ENCODE measurements at regions not wholly inside any gene's neighbourhood (a gene's known extent, or its start where the extent isn't known, plus 50 kb on each side); places are given as distances from the start of the nearest gene placed in this dataset.

DNA sequence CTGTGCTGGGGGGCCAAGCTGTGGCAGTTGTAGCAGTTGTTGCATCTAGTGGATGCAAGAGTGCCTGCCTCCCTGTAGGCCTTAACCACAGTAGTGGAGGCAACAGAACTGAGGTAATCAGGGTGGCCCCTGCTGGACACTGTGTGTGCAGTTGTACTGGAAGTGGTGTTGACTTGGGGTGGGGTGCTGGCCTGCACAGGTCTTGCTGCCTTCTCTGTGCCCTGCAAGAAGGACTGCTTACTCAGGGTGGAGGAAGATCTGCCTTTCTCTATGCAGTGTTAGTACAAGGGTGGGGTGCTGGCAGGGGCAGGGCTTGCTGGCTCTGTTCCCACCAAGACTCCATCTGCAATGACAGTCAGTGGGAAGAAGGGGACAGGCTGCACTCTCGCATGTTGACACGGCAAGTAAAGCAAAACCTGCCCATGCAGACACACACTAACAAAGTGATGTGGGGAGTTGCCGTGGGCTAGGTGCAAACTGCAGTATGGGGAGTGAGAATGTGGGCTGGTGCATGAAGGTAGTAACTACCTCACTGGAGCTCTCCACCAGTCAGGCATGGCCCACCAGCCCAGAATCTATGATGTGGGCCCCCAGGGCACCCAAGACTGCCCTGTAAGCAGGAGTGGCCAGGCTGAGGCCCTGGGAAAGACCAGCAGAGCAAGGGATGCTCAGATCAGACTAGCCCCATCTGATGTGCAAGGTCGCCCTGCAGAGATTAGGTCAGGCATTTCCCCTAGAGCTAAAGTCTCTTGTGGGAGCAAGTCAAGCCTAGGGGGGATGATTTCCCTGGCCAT, 594.9 kb downstream of the TECRL start:
- TF ChIP-seq, protein P1, sequence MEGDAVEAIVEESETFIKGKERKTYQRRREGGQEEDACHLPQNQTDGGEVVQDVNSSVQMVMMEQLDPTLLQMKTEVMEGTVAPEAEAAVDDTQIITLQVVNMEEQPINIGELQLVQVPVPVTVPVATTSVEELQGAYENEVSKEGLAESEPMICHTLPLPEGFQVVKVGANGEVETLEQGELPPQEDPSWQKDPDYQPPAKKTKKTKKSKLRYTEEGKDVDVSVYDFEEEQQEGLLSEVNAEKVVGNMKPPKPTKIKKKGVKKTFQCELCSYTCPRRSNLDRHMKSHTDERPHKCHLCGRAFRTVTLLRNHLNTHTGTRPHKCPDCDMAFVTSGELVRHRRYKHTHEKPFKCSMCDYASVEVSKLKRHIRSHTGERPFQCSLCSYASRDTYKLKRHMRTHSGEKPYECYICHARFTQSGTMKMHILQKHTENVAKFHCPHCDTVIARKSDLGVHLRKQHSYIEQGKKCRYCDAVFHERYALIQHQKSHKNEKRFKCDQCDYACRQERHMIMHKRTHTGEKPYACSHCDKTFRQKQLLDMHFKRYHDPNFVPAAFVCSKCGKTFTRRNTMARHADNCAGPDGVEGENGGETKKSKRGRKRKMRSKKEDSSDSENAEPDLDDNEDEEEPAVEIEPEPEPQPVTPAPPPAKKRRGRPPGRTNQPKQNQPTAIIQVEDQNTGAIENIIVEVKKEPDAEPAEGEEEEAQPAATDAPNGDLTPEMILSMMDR (IDR thresholded peaks at IDR 0.05; ENCODE audit: borderline replicate concordance, control extremely low read depth, extremely low read depth, insufficient read depth, missing control alignments), result no peak
- no peak for DNase-seq (ENCODE audit: low spot score)
- in situ Hi-C loops (cut with MboI; ENCODE audit: low sequenced_read_pairs, unreplicated experiment), result no loop called here

DNA sequence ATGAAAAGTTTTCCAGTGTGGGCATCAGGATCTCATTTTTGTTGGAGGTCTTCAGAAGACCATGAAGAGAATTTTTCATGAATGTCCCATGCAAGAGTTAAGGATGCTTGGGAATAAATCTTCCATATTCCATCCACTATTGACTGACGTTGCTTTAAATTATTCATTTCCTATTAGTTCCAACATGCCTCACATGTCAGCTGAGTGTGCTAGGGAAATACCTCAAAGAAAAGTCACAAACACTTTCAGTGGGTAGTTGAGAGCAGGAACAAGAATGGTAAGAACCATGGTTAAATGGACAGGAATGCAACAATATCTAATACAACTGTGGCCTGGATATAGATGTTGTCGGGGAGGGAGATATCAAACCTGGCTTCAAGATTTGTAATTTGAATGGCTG, 610.1 kb downstream of the TECRL start:
- TF ChIP-seq, protein P1 (IDR thresholded peaks at IDR 0.05; ENCODE audit: borderline replicate concordance, control extremely low read depth, extremely low read depth, insufficient read depth, missing control alignments), result no peak
- in situ Hi-C loops (cut with MboI; ENCODE audit: low sequenced_read_pairs, unreplicated experiment), result no loop called here
- no peak for DNase-seq (ENCODE audit: low spot score)

DNA sequence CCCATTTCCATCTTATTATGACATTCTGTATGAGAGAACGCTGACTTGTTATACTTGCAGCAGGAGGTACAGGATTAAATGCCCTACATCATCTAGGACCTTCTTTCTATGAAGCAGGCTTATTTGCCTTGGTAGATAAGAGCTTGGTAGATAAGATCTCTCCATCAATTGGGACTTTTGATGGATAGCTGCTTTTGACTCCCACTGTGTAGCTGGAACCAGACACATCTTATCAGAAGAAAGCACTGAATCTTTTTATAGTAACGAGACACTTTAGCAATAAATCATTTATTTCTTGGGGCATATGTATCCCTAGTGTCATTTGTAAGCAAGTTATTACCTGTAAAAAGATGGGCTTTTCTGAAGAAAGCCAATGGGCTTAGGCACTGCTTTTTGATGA, 613.9 kb downstream of the TECRL start:
- no peak for DNase-seq (ENCODE audit: low spot score)
- TF ChIP-seq, protein P1 (IDR thresholded peaks at IDR 0.05; ENCODE audit: borderline replicate concordance, control extremely low read depth, extremely low read depth, insufficient read depth, missing control alignments), result no peak
- in situ Hi-C loops (cut with MboI; ENCODE audit: low sequenced_read_pairs, unreplicated experiment), result no loop called here

DNA sequence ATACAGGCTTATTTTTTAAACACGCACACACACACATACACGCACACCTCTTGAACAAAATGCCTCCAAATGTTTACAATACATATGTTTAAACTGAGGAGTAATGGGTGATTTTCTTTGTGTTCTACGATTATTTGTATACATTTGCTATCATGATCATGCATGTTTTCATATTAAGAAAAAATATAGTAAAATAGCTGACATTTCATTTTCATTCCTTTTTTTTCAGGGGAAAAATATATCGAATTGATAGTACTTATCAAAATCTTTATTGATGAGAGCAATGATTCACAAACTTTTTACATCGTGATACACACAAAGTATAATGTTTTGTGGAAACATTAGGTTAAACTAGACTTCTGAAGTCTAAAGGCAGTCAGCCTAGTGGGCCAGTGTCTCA, 618.9 kb downstream of the TECRL start:
- in situ Hi-C loops (cut with MboI; ENCODE audit: low sequenced_read_pairs, unreplicated experiment), result no loop called here
- TF ChIP-seq, protein P1 (IDR thresholded peaks at IDR 0.05; ENCODE audit: borderline replicate concordance, control extremely low read depth, extremely low read depth, insufficient read depth, missing control alignments), result no peak
- no peak for DNase-seq (ENCODE audit: low spot score)

DNA sequence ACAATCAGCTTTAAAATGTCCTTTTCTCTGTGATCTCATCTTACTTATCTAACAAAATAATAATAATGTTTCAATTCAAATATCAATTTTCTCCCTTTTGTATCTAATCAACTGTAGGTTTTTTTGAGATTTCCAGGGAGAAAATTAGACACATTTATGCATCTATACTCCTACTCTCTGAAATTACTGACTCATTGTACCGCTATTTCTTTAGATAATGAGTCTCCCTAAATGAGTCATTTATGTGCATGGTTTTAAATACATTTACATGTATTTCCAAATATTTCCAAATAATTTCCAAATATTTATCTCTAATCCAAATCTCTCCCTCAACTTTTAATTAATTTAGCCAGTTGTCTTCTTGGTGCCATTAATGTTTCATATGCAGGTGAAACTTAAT, 621.0 kb downstream of the TECRL start:
- DNase-seq (ENCODE audit: low spot score), result no peak
- in situ Hi-C loops (cut with MboI; ENCODE audit: low sequenced_read_pairs, unreplicated experiment), result no loop called here
- TF ChIP-seq, protein P1 (IDR thresholded peaks at IDR 0.05; ENCODE audit: borderline replicate concordance, control extremely low read depth, extremely low read depth, insufficient read depth, missing control alignments), result no peak

DNA sequence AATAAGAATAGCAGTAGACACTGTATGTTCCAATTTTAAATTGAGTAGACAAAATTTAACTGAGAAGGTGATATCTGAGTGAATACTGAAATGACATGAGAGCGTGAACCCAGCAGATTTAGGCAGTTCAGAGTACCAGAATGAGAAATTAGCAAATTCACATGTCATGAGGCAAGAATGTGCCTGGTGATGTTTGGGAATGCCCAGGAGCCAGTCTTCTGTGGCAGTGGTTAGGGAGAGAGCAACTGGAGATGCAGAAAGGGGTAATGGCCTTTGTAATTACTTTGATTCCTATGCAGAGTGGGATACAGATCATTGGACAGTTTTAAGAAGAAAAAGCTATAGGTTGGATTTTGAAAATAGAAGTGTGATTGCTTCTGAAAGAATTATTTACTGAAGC, 621.9 kb downstream of the TECRL start:
- no peak for DNase-seq (ENCODE audit: low spot score)
- TF ChIP-seq, protein P1 (IDR thresholded peaks at IDR 0.05; ENCODE audit: borderline replicate concordance, control extremely low read depth, extremely low read depth, insufficient read depth, missing control alignments), result no peak
- in situ Hi-C loops (cut with MboI; ENCODE audit: low sequenced_read_pairs, unreplicated experiment), result no loop called here
